OCI-LY7 (cell line): ENCODE measurements at regions not wholly inside any gene's neighbourhood (a gene's known extent, or its start where the extent isn't known, plus 50 kb on each side); places are given as distances from the start of the nearest gene placed in this dataset.
A peak's percentile ranks its signal among the peaks of the same experiment; 100 is the strongest.

ENCODE experiments used
- BruUV-seq: library from RNA; stranded (reverse); fragments of 400-500 nt; replicated peaks from 2 replicates; lab custom pipeline; 2021; lab: Mats Ljungman, UMichigan
- CTCF ChIA-PET: fragments of 300-600 bp; sonication (Branson Sonifier 250); formaldehyde crosslinking; loops from one replicate; lab custom pipeline; 2022; ENCODE audit warnings: antibody characterized with exemption; ENCODE audit not compliant: unreplicated experiment; lab: Charles Lee
- POLR2A ChIA-PET: fragments of 300-600 bp; sonication (Branson Sonifier 250); formaldehyde crosslinking; loops from one replicate; lab custom pipeline; 2022; ENCODE audit warnings: antibody characterized with exemption; lab: Charles Lee
- DNase-seq: peaks from one replicate; pipeline ENCODE4 v3.0.0-alpha.2; 2015; ENCODE audit warnings: low spot score
- H2AFZ ChIP-seq: fragments of 200-600 bp; sonication (generic), shearing (Covaris generic); 2 replicates; pipeline ENCODE4 v1.6.1; 2014; ENCODE audit warnings: mild to moderate bottlenecking, antibody characterized with exemption, low read length, moderate library complexity
- H3K27ac ChIP-seq: fragments of 200-600 bp; sonication (generic); 2 replicates; pipeline ENCODE4 v1.5.1; 2014; ENCODE audit warnings: mixed run types, low read depth, mild to moderate bottlenecking, moderate library complexity, low read length, inconsistent platforms; ENCODE audit not compliant: poor library complexity, severe bottlenecking
- H3K36me3 ChIP-seq: fragments of 200-600 bp; sonication (generic); 2 replicates; pipeline ENCODE4 v1.6.1; 2014; ENCODE audit warnings: mild to moderate bottlenecking, antibody characterized with exemption, low read length, moderate library complexity, mixed read lengths; ENCODE audit not compliant: insufficient read depth
- H3K4me1 ChIP-seq: fragments of 200-600 bp; sonication (generic); 2 replicates; pipeline ENCODE4 v1.5.1; 2014; ENCODE audit warnings: mild to moderate bottlenecking, low read length; ENCODE audit not compliant: insufficient read depth, poor library complexity, severe bottlenecking
- H3K4me2 ChIP-seq: fragments of 200-600 bp; sonication (generic); 2 replicates; pipeline ENCODE4 v1.6.1; 2014; ENCODE audit warnings: mild to moderate bottlenecking, low read length
- H3K4me3 ChIP-seq: fragments of 200-600 bp; sonication (generic); 2 replicates; pipeline ENCODE4 v1.5.1; 2014; ENCODE audit warnings: mild to moderate bottlenecking, low read depth, low read length; ENCODE audit not compliant: poor library complexity, severe bottlenecking
- H3K79me2 ChIP-seq: fragments of 200-600 bp; sonication (generic); 2 replicates; pipeline ENCODE4 v1.6.1; 2016; ENCODE audit warnings: low read depth, mild to moderate bottlenecking, low read length, moderate library complexity, mixed read lengths; ENCODE audit not compliant: insufficient read depth
- H3K9me2 ChIP-seq: fragments of 200-600 bp; sonication (generic); 2 replicates; pipeline ENCODE4 v1.6.1; 2016; ENCODE audit warnings: mild to moderate bottlenecking, low read length, mixed read lengths; ENCODE audit not compliant: insufficient read depth
- H3K9me3 ChIP-seq: fragments of 200-600 bp; sonication (generic); 2 replicates; pipeline ENCODE4 v1.6.1; 2014; ENCODE audit warnings: mild to moderate bottlenecking, mixed run types, low read length, mixed read lengths
- H4K20me1 ChIP-seq: fragments of 200-600 bp; sonication (generic); 2 replicates; pipeline ENCODE4 v1.6.1; 2014; ENCODE audit warnings: mild to moderate bottlenecking, antibody characterized with exemption, low read length, moderate library complexity, mixed read lengths; ENCODE audit not compliant: insufficient read depth
- EZH2phosphoT487 ChIP-seq: fragments of 200-600 bp; sonication (generic); IDR thresholded peaks from 2 replicates; pipeline ENCODE4 v1.6.1; 2018; ENCODE audit warnings: low read depth, borderline replicate concordance, mild to moderate bottlenecking, mixed run types, antibody characterized with exemption, low read length, moderate library complexity, mixed read lengths
- intact Hi-C: fragments of 100-400 bp; cut with micrococcal nuclease; formaldehyde crosslinking; loops from one replicate; pipeline ENCODE4 v1.10.0; 2022; ENCODE audit not compliant: unreplicated experiment
- TF ChIP-seq, protein P1 (sequence below): fragments of 200-600 bp; sonication (generic); conservative IDR thresholded peaks from 2 replicates; pipeline ENCODE4 v1.5.1; 2014; ENCODE audit warnings: mild to moderate bottlenecking, antibody characterized with exemption, low read length, moderate library complexity, mixed read lengths

DNA sequence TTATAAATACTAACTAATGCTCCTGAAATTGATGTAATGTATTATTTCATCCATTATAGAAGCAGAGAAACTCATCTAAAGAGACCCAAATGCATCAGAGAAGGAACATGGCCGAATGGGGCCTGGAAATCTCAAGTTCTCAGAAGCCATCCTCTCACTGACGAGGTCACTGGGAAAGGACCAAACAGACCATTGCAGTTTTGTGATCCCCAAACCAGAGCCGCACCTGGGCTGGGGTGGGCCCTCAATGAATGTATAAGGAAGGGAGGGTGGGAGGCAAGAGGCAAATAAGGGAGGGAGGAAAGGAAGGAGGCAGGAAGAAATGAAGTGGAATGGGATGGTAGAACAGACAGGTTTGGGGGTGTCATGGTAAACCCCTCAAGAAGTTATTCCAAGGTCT lies 245.3 kb upstream of the ID2 start:
- no TSS peak for BruUV-seq
- Histone ChIP-seq H3K4me1 (peaks cover 65% of the 10 kb centered on the region), H3K9me3 (no peaks in the 10 kb centered on the region), H3K36me3 (peaks cover 27% of the 10 kb centered on the region), H3K4me3 (peak overlapping the region; percentile 20), H3K9me2 (no peaks in the 10 kb centered on the region), H3K27ac (peak overlapping the region; percentile 60), H3K4me2 (peak overlapping the region; percentile 64), H3K79me2 (no peaks in the 10 kb centered on the region), H4K20me1 (no peaks in the 10 kb centered on the region), H2AFZ (no peak overlapping the region; the same call in 1 of the 2 replicates)
- POLR2A ChIA-PET = interaction anchor here (1.2 kb wide), 1 partner anchor 12 kb away, joined by 3 read pairs; no protein-coding TSS in a partner anchor
- intact Hi-C loops = loop anchor here (5.0 kb wide), 1 partner anchor 199 kb away; no protein-coding TSS in a partner anchor
- TF ChIP-seq, protein P1, sequence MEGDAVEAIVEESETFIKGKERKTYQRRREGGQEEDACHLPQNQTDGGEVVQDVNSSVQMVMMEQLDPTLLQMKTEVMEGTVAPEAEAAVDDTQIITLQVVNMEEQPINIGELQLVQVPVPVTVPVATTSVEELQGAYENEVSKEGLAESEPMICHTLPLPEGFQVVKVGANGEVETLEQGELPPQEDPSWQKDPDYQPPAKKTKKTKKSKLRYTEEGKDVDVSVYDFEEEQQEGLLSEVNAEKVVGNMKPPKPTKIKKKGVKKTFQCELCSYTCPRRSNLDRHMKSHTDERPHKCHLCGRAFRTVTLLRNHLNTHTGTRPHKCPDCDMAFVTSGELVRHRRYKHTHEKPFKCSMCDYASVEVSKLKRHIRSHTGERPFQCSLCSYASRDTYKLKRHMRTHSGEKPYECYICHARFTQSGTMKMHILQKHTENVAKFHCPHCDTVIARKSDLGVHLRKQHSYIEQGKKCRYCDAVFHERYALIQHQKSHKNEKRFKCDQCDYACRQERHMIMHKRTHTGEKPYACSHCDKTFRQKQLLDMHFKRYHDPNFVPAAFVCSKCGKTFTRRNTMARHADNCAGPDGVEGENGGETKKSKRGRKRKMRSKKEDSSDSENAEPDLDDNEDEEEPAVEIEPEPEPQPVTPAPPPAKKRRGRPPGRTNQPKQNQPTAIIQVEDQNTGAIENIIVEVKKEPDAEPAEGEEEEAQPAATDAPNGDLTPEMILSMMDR = no peak
- TF ChIP-seq EZH2phosphoT487 = no peak
- CTCF ChIA-PET = no interaction called here
- DNase-seq = no peak

DNA sequence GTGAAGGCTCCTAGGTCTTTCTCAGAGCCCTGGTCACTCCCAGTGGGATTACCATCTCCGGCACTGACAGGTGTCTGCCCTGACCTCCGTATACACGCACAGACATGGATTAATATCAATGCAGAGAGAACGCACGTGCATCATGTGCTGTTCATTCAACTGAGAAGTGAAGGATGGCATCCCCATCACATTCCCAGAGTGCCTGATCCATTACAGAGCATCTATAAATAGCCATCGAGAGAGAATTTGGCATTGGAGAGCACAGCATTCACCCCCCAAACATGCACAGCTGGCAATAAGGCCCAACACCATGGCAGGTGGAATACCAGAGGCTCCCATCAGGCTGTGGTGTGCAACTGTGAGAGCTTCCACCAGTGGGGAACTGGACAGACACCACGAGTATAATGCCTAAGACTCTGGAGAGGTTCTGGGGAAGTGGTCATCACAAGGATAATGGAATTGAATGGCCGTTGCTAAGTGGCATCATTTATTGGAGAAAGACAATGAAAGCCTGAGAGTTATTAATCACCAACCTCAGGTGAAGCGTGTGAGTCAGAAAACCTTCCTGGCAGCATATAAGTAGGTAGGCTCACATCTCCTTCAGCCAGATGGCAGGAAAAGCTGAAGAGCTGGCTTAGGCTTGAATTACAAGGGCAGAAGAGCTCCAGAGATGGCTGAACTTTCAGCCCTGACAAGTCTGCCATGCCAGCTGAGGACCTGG lies 244.5 kb upstream of the ID2 start:
- CTCF ChIA-PET = no interaction called here
- no TSS peak for BruUV-seq
- no peaks in the 10 kb centered on the region for H3K9me2 ChIP-seq

More for the DNA sequence above, 244.5 kb upstream of the ID2 start:
- Histone ChIP-seq H3K4me3 (no peak overlapping the region), H3K4me1 (peaks cover 70% of the 10 kb centered on the region), H3K27ac (no peak overlapping the region), H4K20me1 (no peaks in the 10 kb centered on the region), H3K79me2 (no peaks in the 10 kb centered on the region), H3K36me3 (peaks cover 27% of the 10 kb centered on the region), H3K9me3 (no peaks in the 10 kb centered on the region), H3K4me2 (no peak overlapping the region), H2AFZ (no peak overlapping the region)
- POLR2A ChIA-PET = interaction anchor here (1.4 kb wide), 1 partner anchor 127 kb away, joined by 3 read pairs; no protein-coding TSS in a partner anchor
- intact Hi-C loops = loop anchor here (5.0 kb wide), 1 partner anchor 200 kb away; no protein-coding TSS in a partner anchor
- DNase-seq = no peak
- no peak for TF ChIP-seq EZH2phosphoT487
- TF ChIP-seq, protein P1 = no peak
